H9 (cell line): ENCODE measurements at regions not wholly inside any gene's neighbourhood (a gene's known extent, or its start where the extent isn't known, plus 50 kb on each side); places are given as distances from the start of the nearest gene placed in this dataset.
A peak's percentile ranks its signal among the peaks of the same experiment; 100 is the strongest.

ENCODE experiments used
- DNase-seq: peaks from one replicate; pipeline ENCODE4 v3.0.0-alpha.2; 2017
- H2AFZ ChIP-seq: one replicate; pipeline ENCODE4 v1.6.1; 2013; ENCODE audit warnings: mild to moderate bottlenecking, low read length, control low read depth, moderate library complexity
- H2AK5ac ChIP-seq: 2 replicates; pipeline ENCODE4 v1.6.1; 2013; ENCODE audit warnings: low read length, control low read depth, mixed read lengths; ENCODE audit not compliant: insufficient read length
- H2BK120ac ChIP-seq: one replicate; pipeline ENCODE4 v1.6.1; 2013; ENCODE audit warnings: low read depth, mild to moderate bottlenecking, low read length, control low read depth, inconsistent platforms; ENCODE audit not compliant: poor library complexity, severe bottlenecking
- H2BK12ac ChIP-seq: 2 replicates; pipeline ENCODE4 v1.6.1; 2013; ENCODE audit warnings: low read length, control low read depth, mixed read lengths, low read depth; ENCODE audit not compliant: insufficient read length
- H2BK15ac ChIP-seq: 2 replicates; pipeline ENCODE4 v1.6.1; 2013; ENCODE audit warnings: low read depth, low read length, control low read depth
- H2BK20ac ChIP-seq: one replicate; pipeline ENCODE4 v1.6.1; 2013; ENCODE audit warnings: low read depth, mild to moderate bottlenecking, low read length, control low read depth, inconsistent platforms; ENCODE audit not compliant: poor library complexity, severe bottlenecking
- H2BK5ac ChIP-seq: 2 replicates; pipeline ENCODE4 v1.6.1; 2013; ENCODE audit warnings: low read length, control low read depth, mixed read lengths; ENCODE audit not compliant: insufficient read length
- H3K14ac ChIP-seq: 2 replicates; pipeline ENCODE4 v1.6.1; 2013; ENCODE audit warnings: low read length, control low read depth; ENCODE audit not compliant: insufficient read depth
- H3K18ac ChIP-seq: 2 replicates; pipeline ENCODE4 v1.6.1; 2013; ENCODE audit warnings: low read depth, mild to moderate bottlenecking, mixed read lengths, low read length, control low read depth; ENCODE audit not compliant: insufficient read length
- H3K23ac ChIP-seq: 2 replicates; pipeline ENCODE4 v1.6.1; 2013; ENCODE audit warnings: low read length, control low read depth, mixed read lengths, low read depth; ENCODE audit not compliant: insufficient read length
- H3K23me2 ChIP-seq: 2 replicates; pipeline ENCODE4 v1.6.1; 2013; ENCODE audit warnings: low read depth, mild to moderate bottlenecking, mixed read lengths, low read length, control low read depth; ENCODE audit not compliant: insufficient read length, poor library complexity, severe bottlenecking
- H3K27ac ChIP-seq: 2 replicates; pipeline ENCODE4 v1.5.1; 2013; ENCODE audit warnings: low read length, control low read depth, mixed read lengths, low read depth; ENCODE audit not compliant: insufficient read length
- H3K27me3 ChIP-seq: 2 replicates; pipeline ENCODE4 v1.6.1; 2013; ENCODE audit warnings: low read length, control low read depth, inconsistent platforms; ENCODE audit not compliant: insufficient read depth
- H3K4ac ChIP-seq: 2 replicates; pipeline ENCODE4 v1.6.1; 2013; ENCODE audit warnings: low read depth, mild to moderate bottlenecking, control low read depth, inconsistent platforms, low read length, moderate library complexity
- H3K4me1 ChIP-seq: 2 replicates; pipeline ENCODE4 v1.6.1; 2013; ENCODE audit warnings: low read length, control low read depth, inconsistent platforms; ENCODE audit not compliant: insufficient read depth
- H3K4me2 ChIP-seq: 2 replicates; pipeline ENCODE4 v1.6.1; 2013; ENCODE audit warnings: low read length, control low read depth, mixed read lengths; ENCODE audit not compliant: insufficient read length, insufficient read depth
- H3K56ac ChIP-seq: 2 replicates; pipeline ENCODE4 v1.6.1; 2013; ENCODE audit warnings: low read depth, mild to moderate bottlenecking, mixed read lengths, low read length, control low read depth; ENCODE audit not compliant: insufficient read length
- H3K79me1 ChIP-seq: 2 replicates; pipeline ENCODE4 v1.6.1; 2013; ENCODE audit warnings: low read depth, mild to moderate bottlenecking, moderate library complexity, low read length, control low read depth, inconsistent platforms; ENCODE audit not compliant: insufficient read depth, poor library complexity, severe bottlenecking
- H3K79me2 ChIP-seq: 2 replicates; pipeline ENCODE4 v1.6.1; 2013; ENCODE audit warnings: low read length, control low read depth, inconsistent platforms; ENCODE audit not compliant: insufficient read depth
- H3K9ac ChIP-seq: 2 replicates; pipeline ENCODE4 v1.6.1; 2013; ENCODE audit warnings: low read length, control low read depth, mixed read lengths; ENCODE audit not compliant: insufficient read length; ENCODE audit errors: extremely low read depth
- H3K9me3 ChIP-seq: one replicate; pipeline ENCODE4 v1.6.1; 2013; ENCODE audit warnings: low read depth, low read length, inconsistent platforms; ENCODE audit not compliant: control insufficient read depth
- H3T11ph ChIP-seq: one replicate; pipeline ENCODE4 v1.6.1; 2013; ENCODE audit warnings: mild to moderate bottlenecking, low read length, control low read depth, inconsistent platforms
- H4K20me1 ChIP-seq: one replicate; pipeline ENCODE4 v1.6.1; 2013; ENCODE audit not compliant: control insufficient read depth, insufficient read length, insufficient read depth
- H4K5ac ChIP-seq: 2 replicates; pipeline ENCODE4 v1.6.1; 2013; ENCODE audit warnings: low read depth, mild to moderate bottlenecking, mixed read lengths, low read length, control low read depth; ENCODE audit not compliant: insufficient read length
- H4K8ac ChIP-seq: replicated peaks from 2 replicates; pipeline ENCODE4 v1.6.1; 2013; ENCODE audit warnings: low read length, control low read depth, mixed read lengths, low read depth; ENCODE audit not compliant: insufficient read length
- H4K91ac ChIP-seq: 2 replicates; pipeline ENCODE4 v1.6.1; 2013; ENCODE audit warnings: low read depth, mild to moderate bottlenecking, moderate library complexity, mixed read lengths, low read length, control low read depth; ENCODE audit not compliant: insufficient read length
- H3K27ac Mint-ChIP-seq, 3 experiments: 2 replicates in 2 of 3; 3 replicates in 1 of 3; pipeline ENCODE4 v1.8.0; 2020 to 2021; ENCODE audit warnings: mixed read lengths in 3 of 3, mild to moderate bottlenecking in 1 of 3, moderate library complexity in 1 of 3
- H3K27me3 Mint-ChIP-seq: 2 replicates; pipeline ENCODE4 v1.8.0; 2021; ENCODE audit warnings: low read depth, mild to moderate bottlenecking, moderate library complexity, mixed read lengths
- H3K36me3 Mint-ChIP-seq, 3 experiments: 2 replicates in 2 of 3; 3 replicates in 1 of 3; pipeline ENCODE4 v1.8.0; 2020 to 2021; ENCODE audit warnings: low read depth in 3 of 3, mixed read lengths in 3 of 3; ENCODE audit not compliant: insufficient read depth in 1 of 3
- H3K4me1 Mint-ChIP-seq, 2 experiments: 2 replicates each; pipeline ENCODE4 v1.8.0; 2020; ENCODE audit warnings: mixed read lengths in 2 of 2
- H3K4me3 Mint-ChIP-seq, 2 experiments: 2 replicates in 1 of 2; 3 replicates in 1 of 2; pipeline ENCODE4 v1.8.0; 2020 to 2021; ENCODE audit warnings: mild to moderate bottlenecking in 2 of 2, mixed read lengths in 2 of 2, moderate library complexity in 1 of 2
- H3K9me3 Mint-ChIP-seq, 2 experiments: 2 replicates in 1 of 2; 3 replicates in 1 of 2; pipeline ENCODE4 v1.8.0; 2020; ENCODE audit warnings: mild to moderate bottlenecking in 2 of 2, mixed read lengths in 2 of 2, moderate library complexity in 1 of 2
- CTCF ChIP-seq: fragments of 200-600 bp; sonication (generic); conservative IDR thresholded peaks from 3 replicates; pipeline ENCODE4 v1.8.0; 2021; ENCODE audit warnings: antibody characterized with exemption, mild to moderate bottlenecking
- WGBS: extraction: QIAGEN DNeasy Blood & Tissue Kit; methylation state at CpG from one replicate; pipeline ENCODE4 v1.1.7; 2013; ENCODE audit warnings: missing lambda C conversion rate, low lambda C conversion rate, mixed read lengths; ENCODE audit not compliant: insufficient read length; ENCODE audit errors: extremely low coverage; 5-methylcytosine and 5-hydroxymethylcytosine counted together

- no peaks in the 10 kb centered on the region for H3K27me3 Mint-ChIP-seq
- no peaks in the 10 kb centered on the region for H3K23me2 ChIP-seq
- no peak overlapping the region for H2AFZ ChIP-seq
- no peak overlapping the region for H4K5ac ChIP-seq
- H3K79me2 ChIP-seq = no peaks in the 10 kb centered on the region
- no peak overlapping the region for H4K8ac ChIP-seq
- H3K23ac ChIP-seq = no peak overlapping the region
- H2AK5ac ChIP-seq = no peak overlapping the region
- no peaks in the 10 kb centered on the region for H3K9me3 ChIP-seq
- H3K27ac Mint-ChIP-seq = no peak overlapping the region
- no CpG with 5 or more reads among the region's 2 CpGs for WGBS
- H3K36me3 Mint-ChIP-seq = no peaks in the 10 kb centered on the region
- no peak overlapping the region for H3T11ph ChIP-seq
- H2BK20ac ChIP-seq = no peak overlapping the region
- peaks cover 9 to 10% of the 10 kb centered on the region in 2 experiments for H3K4me1 Mint-ChIP-seq
- no peak overlapping the region for H2BK12ac ChIP-seq
- H4K91ac ChIP-seq = no peak overlapping the region
- no peak overlapping the region for H3K4me2 ChIP-seq
- H3K18ac ChIP-seq = no peak overlapping the region
- H2BK5ac ChIP-seq = no peak overlapping the region
- no peak overlapping the region for H3K14ac ChIP-seq
- no peak overlapping the region for H2BK15ac ChIP-seq
- H3K4me3 Mint-ChIP-seq = peak overlapping the region; percentile 60 to 72; a peak in 3 of 5 replicates
- H3K79me1 ChIP-seq = no peaks in the 10 kb centered on the region
- no peak for TF ChIP-seq CTCF
- no peak overlapping the region for H3K27ac ChIP-seq
- H2BK120ac ChIP-seq = no peak overlapping the region
- H4K20me1 ChIP-seq = no peaks in the 10 kb centered on the region
- no peak overlapping the region for H3K56ac ChIP-seq
- no peaks in the 10 kb centered on the region for H3K4me1 ChIP-seq
- H3K9ac ChIP-seq = no peak overlapping the region
- no peak overlapping the region for H3K4ac ChIP-seq
- DNase-seq = peak; percentile 30
- no peaks in the 10 kb centered on the region for H3K27me3 ChIP-seq
- H3K9me3 Mint-ChIP-seq = peaks cover 3 to 18% of the 10 kb centered on the region in 2 experiments; a peak in 4 of 5 replicates
Observed at GRCh38 chrX:28205905-28206304, 224.7 kb upstream of the DCAF8L1 start.
